ENCODE measurements at regions not wholly inside any gene's neighbourhood (a gene's known extent, or its start where the extent isn't known, plus 50 kb on each side); places are given as distances from the start of the nearest gene placed in this dataset.

DNA sequence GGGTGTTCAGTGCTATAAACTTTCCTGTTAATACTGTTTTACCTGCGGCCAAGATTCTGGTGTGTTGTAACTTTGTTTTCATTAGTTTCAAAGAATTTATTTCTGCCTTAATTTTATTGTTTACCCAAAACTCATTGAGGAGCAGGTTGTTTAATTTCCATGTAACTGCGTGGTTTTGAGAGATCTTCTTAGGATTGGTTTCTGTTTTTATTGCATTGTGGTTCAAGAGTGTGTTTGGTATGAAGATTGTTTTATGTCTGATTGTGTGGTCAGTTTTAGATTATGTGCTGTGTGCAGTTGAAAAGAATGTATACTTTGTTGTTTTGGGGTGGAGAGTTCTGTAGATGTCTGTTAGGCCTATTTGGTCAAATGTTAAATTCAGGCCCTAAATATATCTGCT lies 133.5 kb upstream of the GALNT15 start:
- Histone ChIP-seq H3K4me3 (no peak overlapping the region), H4K20me1 (replicated peaks; ENCODE audit: insufficient read depth) (no peaks in the 10 kb centered on the region), H3K79me2 (replicated peaks; ENCODE audit: insufficient read depth) (no peaks in the 10 kb centered on the region), H3F3A (replicated peaks; ENCODE audit: low read depth) (no peaks in the 10 kb centered on the region), H3K4me2 (no peak overlapping the region), H3K27me3 (ENCODE audit: insufficient read depth) (no peaks in the 10 kb centered on the region), H3K27ac (ENCODE audit: low read depth) (no peak overlapping the region), H2AFZ (no peak overlapping the region), H3K9me2 (ENCODE audit: insufficient read depth) (0 out of 2 replicates have a peak, but pooled peaks cover 2% of the 10 kb centered on the region), H3K4me1 (ENCODE audit: insufficient read depth) (no peaks in the 10 kb centered on the region), H3K36me3 (ENCODE audit: insufficient read depth) (no peaks in the 10 kb centered on the region)
- Mint-ChIP-seq H3K27ac (no peak overlapping the region), H3K36me3 (ENCODE audit: low read depth) (no peaks in the 10 kb centered on the region), H3K9me3 (no peaks in the 10 kb centered on the region; the same call in 2 of the 3 replicates), H3K4me3 (no peak overlapping the region), H3K27me3 (ENCODE audit: insufficient read depth, low read depth, poor library complexity) (no peaks in the 10 kb centered on the region), H3K4me1 (no peaks in the 10 kb centered on the region)
- DNase-seq (ENCODE audit: low spot score) (no peak), ATAC-seq (no peak)
- TF ChIP-seq CTCF (conservative IDR thresholded peaks at IDR 0.05; ENCODE audit: low read depth in 2 of 2) (no peak), NANOG (IDR thresholded peaks at IDR 0.05; ENCODE audit: borderline replicate concordance) (no peak), EZH2 (IDR thresholded peaks at IDR 0.05; ENCODE audit: low read depth, unreplicated experiment) (no peak), EZH2phosphoT487 (IDR thresholded peaks at IDR 0.05; ENCODE audit: unreplicated experiment) (no peak), POLR2AphosphoS5 (IDR thresholded peaks at IDR 0.05; ENCODE audit: low read depth) (no peak), ZNF114 (CRISPR knock-in tag; IDR thresholded peaks at IDR 0.05) (no peak), ETS1 (IDR thresholded peaks at IDR 0.05) (no peak), JUNB (IDR thresholded peaks at IDR 0.05; ENCODE audit: unreplicated experiment) (no peak), ZNF462 (CRISPR knock-in tag; IDR thresholded peaks at IDR 0.05) (no peak)
